ENCODE measurements at regions not wholly inside any gene's neighbourhood (a gene's known extent, or its start where the extent isn't known, plus 50 kb on each side); places are given as distances from the start of the nearest gene placed in this dataset.

DNA sequence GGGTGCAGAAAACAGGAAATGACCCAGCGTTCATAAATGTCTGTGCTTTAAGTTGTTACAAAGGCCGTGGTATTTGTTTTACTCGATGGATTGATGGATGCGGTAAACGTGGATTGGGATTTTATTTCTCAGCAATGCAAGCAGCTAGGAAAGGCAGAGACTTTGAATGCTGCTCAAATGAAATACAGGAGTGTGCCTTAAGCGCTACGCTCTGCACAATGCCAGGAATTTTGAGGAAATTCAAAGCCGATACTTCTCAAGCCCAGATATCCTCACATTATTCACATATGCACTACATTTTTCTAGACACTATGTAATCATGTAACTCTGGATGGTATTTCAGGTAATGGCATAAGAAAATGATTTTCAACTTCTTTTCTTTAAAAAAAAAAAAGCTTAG is 514.3 kb upstream of the ADARB2 start:
- TF ChIP-seq, protein P1, sequence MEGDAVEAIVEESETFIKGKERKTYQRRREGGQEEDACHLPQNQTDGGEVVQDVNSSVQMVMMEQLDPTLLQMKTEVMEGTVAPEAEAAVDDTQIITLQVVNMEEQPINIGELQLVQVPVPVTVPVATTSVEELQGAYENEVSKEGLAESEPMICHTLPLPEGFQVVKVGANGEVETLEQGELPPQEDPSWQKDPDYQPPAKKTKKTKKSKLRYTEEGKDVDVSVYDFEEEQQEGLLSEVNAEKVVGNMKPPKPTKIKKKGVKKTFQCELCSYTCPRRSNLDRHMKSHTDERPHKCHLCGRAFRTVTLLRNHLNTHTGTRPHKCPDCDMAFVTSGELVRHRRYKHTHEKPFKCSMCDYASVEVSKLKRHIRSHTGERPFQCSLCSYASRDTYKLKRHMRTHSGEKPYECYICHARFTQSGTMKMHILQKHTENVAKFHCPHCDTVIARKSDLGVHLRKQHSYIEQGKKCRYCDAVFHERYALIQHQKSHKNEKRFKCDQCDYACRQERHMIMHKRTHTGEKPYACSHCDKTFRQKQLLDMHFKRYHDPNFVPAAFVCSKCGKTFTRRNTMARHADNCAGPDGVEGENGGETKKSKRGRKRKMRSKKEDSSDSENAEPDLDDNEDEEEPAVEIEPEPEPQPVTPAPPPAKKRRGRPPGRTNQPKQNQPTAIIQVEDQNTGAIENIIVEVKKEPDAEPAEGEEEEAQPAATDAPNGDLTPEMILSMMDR (IDR thresholded peaks at IDR 0.05; ENCODE audit: insufficient read depth, low read length), result no peak
- no peak for DNase-seq (ENCODE audit: low read depth)
- no peak overlapping the region for H3K4me3 ChIP-seq (ENCODE audit: low read depth, low read length)

DNA sequence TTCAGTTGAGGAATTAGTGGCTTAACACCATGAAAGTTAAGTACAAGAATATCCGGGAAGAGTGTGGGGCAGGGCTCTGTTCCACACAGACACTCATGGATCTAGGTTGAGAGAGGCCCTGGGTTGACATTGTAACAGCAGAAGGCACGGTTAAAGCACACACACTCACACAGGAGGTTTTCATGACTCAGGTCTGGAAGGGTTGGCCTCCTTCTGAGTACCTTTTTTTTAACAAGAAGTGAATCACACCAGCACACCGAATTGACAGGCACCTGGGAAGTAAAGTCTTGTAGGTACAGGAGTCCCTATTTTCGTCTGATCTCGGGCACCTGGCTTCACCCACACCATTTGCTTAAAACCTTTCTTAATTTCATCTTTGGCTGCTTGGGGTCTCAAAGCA is 509.4 kb upstream of the ADARB2 start:
- TF ChIP-seq, protein P1 (IDR thresholded peaks at IDR 0.05; ENCODE audit: insufficient read depth, low read length), result no peak
- no peak for DNase-seq (ENCODE audit: low read depth)
- H3K4me3 ChIP-seq (ENCODE audit: low read depth, low read length), result no peak overlapping the region

DNA sequence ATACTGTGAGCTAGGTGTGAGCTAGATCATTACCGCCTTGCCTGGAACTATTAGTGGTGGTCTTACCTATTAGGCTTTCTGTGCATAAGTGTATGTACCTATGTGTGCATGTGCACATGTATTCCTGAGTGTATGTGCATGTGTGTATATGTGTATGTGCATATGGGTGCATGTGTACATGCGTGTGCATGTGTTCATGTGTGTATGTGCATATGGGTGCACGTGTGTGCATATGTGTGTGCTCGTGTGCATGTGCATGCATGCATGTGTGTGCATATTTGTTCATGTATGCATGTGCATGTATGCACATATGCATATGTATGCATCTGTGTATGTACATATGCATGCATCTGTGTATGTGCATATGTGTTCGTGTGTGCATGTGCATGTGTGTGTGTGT is 508.3 kb upstream of the ADARB2 start:
- DNase-seq (ENCODE audit: low read depth), result no peak
- no peak overlapping the region for H3K4me3 ChIP-seq (ENCODE audit: low read depth, low read length)
- TF ChIP-seq, protein P1 (IDR thresholded peaks at IDR 0.05; ENCODE audit: insufficient read depth, low read length), result no peak

DNA sequence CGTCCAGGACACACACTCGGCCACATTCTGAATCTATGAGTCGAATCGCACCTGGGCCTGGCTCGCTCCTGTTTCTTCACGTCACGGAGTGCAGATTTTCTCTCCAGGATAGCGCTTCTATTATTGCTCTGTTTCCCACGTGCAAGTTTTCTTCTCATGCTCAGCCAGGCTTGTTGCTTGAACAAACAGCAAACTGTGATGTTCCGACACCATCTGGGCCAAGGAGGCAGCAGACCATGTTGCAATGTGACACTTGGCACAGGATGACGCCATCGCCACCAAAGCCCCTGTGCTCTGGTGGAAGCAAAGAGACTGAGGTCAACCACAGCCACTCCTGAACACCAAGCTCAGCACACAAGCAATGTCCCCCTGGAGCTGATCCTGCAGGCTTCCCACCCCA is 507.1 kb upstream of the ADARB2 start:
- H3K4me3 ChIP-seq (ENCODE audit: low read depth, low read length), result no peak overlapping the region
- TF ChIP-seq, protein P1 (IDR thresholded peaks at IDR 0.05; ENCODE audit: insufficient read depth, low read length), result no peak
- DNase-seq (ENCODE audit: low read depth), result no peak

DNA sequence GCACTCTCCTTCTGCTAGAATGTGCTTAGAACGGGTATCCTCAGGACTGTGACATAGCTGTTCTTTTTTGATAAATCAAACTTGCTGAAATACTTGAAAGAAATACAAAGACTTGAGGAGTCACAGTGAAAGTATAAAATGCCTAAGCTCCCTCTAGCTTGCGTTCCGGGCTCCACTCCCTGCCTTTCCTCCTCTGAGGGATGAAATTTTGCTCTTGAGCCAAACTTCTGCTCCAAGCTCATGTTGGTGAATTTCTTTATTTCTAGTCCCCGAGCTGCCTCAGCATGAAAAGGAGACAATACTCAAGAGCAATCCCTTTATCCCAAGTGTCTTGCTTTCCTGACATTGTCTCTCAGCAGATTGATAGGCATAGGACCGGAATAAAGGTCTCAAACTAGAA is 499.6 kb upstream of the ADARB2 start:
- no peak for DNase-seq (ENCODE audit: low read depth)
- H3K4me3 ChIP-seq (ENCODE audit: low read depth, low read length), result no peak overlapping the region
- TF ChIP-seq, protein P1 (IDR thresholded peaks at IDR 0.05; ENCODE audit: insufficient read depth, low read length), result no peak

DNA sequence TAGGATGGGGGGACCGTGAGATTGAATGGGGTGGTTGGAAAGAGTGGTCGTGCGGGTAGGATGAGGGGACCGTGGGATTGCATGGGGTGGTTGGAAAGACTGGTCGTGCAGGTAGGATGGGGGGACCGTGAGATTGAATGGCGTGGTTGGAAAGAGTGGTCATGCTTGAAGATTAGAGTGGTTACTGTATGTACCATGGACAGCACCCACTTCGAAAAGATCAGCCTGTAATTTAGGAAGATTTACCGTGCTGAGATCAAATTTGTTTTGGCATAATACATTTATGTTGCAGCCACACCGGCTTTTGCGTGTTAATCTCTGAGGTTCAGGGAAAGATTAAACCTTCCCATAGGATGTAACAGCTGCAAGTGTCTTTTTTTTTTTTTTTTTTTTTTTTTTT is 495.2 kb upstream of the ADARB2 start:
- DNase-seq (ENCODE audit: low read depth), result no peak
- H3K4me3 ChIP-seq (ENCODE audit: low read depth, low read length), result no peak overlapping the region
- TF ChIP-seq, protein P1 (IDR thresholded peaks at IDR 0.05; ENCODE audit: insufficient read depth, low read length), result no peak

DNA sequence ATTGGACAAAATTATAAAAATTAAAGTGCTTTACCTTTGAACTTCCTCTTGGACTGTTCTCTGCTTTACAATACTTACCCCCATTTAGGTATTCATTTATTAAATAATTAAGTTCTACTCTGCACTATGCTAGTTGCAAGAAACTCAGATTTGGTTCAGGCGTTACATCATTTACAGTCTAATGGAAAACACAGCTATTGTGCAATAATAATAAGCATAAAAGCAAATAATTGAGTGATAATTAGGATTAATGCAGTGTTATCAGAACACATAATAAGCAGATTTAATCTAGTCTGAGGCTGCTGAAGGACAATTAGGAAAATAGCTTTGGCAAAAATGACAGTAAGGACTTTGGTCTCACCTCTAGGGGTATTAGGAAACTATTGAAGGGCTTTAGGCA is 493.2 kb upstream of the ADARB2 start:
- DNase-seq (ENCODE audit: low read depth), result no peak
- TF ChIP-seq, protein P1 (IDR thresholded peaks at IDR 0.05; ENCODE audit: insufficient read depth, low read length), result no peak
- H3K4me3 ChIP-seq (ENCODE audit: low read depth, low read length), result no peak overlapping the region
